NB4 (cell line): ENCODE measurements at regions not wholly inside any gene's neighbourhood (a gene's known extent, or its start where the extent isn't known, plus 50 kb on each side); places are given as distances from the start of the nearest gene placed in this dataset.

Experiments
- CTCF ChIP-seq: IDR thresholded peaks from one replicate; pipeline ENCODE4 v1.5.1; 2012; ENCODE audit warnings: low read depth, low read length
- MYC ChIP-seq: IDR thresholded peaks from 2 replicates; pipeline ENCODE4 v1.6.1; 2011; ENCODE audit warnings: low read depth, low read length
- POLR2A ChIP-seq: IDR thresholded peaks from 2 replicates; pipeline ENCODE4 v1.6.1; 2011; ENCODE audit warnings: mild to moderate bottlenecking; ENCODE audit not compliant: insufficient read length; ENCODE audit errors: extremely low read depth
- TF ChIP-seq, protein P1 (sequence below): IDR thresholded peaks from 2 replicates; pipeline ENCODE4 v1.6.1; 2011; ENCODE audit warnings: low read depth, low read length

GRCh38 chr15:95498961-95499360, 831.5 kb upstream of the NR2F2 start:
- no peak for TF ChIP-seq CTCF
- TF ChIP-seq POLR2A, result no peak
- TF ChIP-seq, protein P1, sequence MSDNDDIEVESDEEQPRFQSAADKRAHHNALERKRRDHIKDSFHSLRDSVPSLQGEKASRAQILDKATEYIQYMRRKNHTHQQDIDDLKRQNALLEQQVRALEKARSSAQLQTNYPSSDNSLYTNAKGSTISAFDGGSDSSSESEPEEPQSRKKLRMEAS, result no peak
- TF ChIP-seq MYC, result no peak
